GM12878 (cell line): ENCODE measurements at regions not wholly inside any gene's neighbourhood (a gene's known extent, or its start where the extent isn't known, plus 50 kb on each side); places are given as distances from the start of the nearest gene placed in this dataset.

ENCODE experiments used
- ATAC-seq: fragments of 200-7000 bp; cut with Tn5 transposase; 3 replicates; pipeline ENCODE4 v1.9.1; 2020; ENCODE audit warnings: mild to moderate bottlenecking, moderate library complexity
- BruUV-seq: library from RNA; stranded (reverse); fragments of 400-500 nt; replicated peaks from 2 replicates; lab custom pipeline; 2021; lab: Mats Ljungman, UMichigan
- CTCF ChIA-PET: fragments of 300-600 bp; sonication (Branson Sonifier 250); formaldehyde crosslinking; extraction: SDS; loops from one replicate; lab custom pipeline; 2021; ENCODE audit warnings: inconsistent platforms; lab: Yijun Ruan, JAX
- POLR2A ChIA-PET: fragments of 350-600 bp; formaldehyde crosslinking; extraction: SDS; loops from one replicate; lab custom pipeline; 2021; ENCODE audit warnings: inconsistent platforms; lab: Charles Lee
- RAD21 ChIA-PET: fragments of 300-600 bp; sonication (Branson Sonifier 250); formaldehyde crosslinking; loops from one replicate; lab custom pipeline; 2023; ENCODE audit warnings: antibody characterized with exemption; ENCODE audit not compliant: unreplicated experiment; lab: Charles Lee
- SMC1A ChIA-PET: fragments of 300-600 bp; sonication (Branson Sonifier 250); formaldehyde crosslinking; loops from one replicate; lab custom pipeline; 2023; ENCODE audit not compliant: unreplicated experiment, uncharacterized antibody; lab: Charles Lee
- DNase-seq: peaks from one replicate; pipeline ENCODE4 v3.0.0-alpha.2; 2011; ENCODE audit warnings: low read depth, low spot score
- FAIRE-seq: peaks from 3 replicates; lab custom pipeline; 2011; peaks lifted over from hg19 to GRCh38; lab: Jason Lieb, UNC
- H2AFZ ChIP-seq: 2 replicates; pipeline ENCODE4 v1.6.0; 2011; ENCODE audit warnings: low read depth, low read length, control low read depth; ENCODE audit not compliant: control insufficient read depth
- H3K27ac ChIP-seq: 2 replicates; pipeline ENCODE4 v1.5.1; 2011; ENCODE audit warnings: control low read depth; ENCODE audit not compliant: control insufficient read depth, insufficient read depth
- H3K27me3 ChIP-seq, 2 experiments: replicated peaks in 1 of 2; 2 replicates each; pipeline versions ENCODE4 v1.6.0 to v1.6.1; 2011; ENCODE audit warnings: low read length in 1 of 2; ENCODE audit not compliant: control insufficient read depth in 2 of 2, insufficient read depth in 2 of 2
- H3K36me3 ChIP-seq, 2 experiments: 2 replicates each; pipeline ENCODE4 v1.5.1; 2011; ENCODE audit warnings: low read length in 1 of 2; ENCODE audit not compliant: control insufficient read depth in 2 of 2, insufficient read depth in 2 of 2
- H3K4me1 ChIP-seq: 2 replicates; pipeline ENCODE4 v1.6.1; 2011; ENCODE audit warnings: mild to moderate bottlenecking, low read length, moderate library complexity, mixed read lengths; ENCODE audit not compliant: control insufficient read depth, insufficient read depth
- H3K4me2 ChIP-seq: 2 replicates; pipeline ENCODE4 v1.6.0; 2011; ENCODE audit warnings: control low read depth; ENCODE audit not compliant: control insufficient read depth, insufficient read depth
- H3K4me3 ChIP-seq: fragments of 200-600 bp; sonication (generic); 2 replicates; pipeline ENCODE4 v1.5.1; 2016
- H3K79me2 ChIP-seq: 2 replicates; pipeline ENCODE4 v1.6.0; 2011; ENCODE audit warnings: low read length; ENCODE audit not compliant: control insufficient read depth, insufficient read depth
- H3K9ac ChIP-seq: 2 replicates; pipeline ENCODE4 v1.8.0; 2011; ENCODE audit warnings: low read length, control low read depth, mixed read lengths; ENCODE audit not compliant: control insufficient read depth, insufficient read depth
- H3K9me3 ChIP-seq: replicated peaks from 3 replicates; pipeline ENCODE4 v1.5.1; 2011; ENCODE audit warnings: mild to moderate bottlenecking, low read length; ENCODE audit not compliant: control insufficient read depth, insufficient read depth
- H4K20me1 ChIP-seq: 2 replicates; pipeline ENCODE4 v1.6.0; 2011; ENCODE audit not compliant: control insufficient read depth, insufficient read depth
- CBFB ChIP-seq: IDR thresholded peaks from 2 replicates; pipeline ENCODE4 v1.6.1; 2016; ENCODE audit warnings: antibody characterized with exemption, low read depth
- CEBPB ChIP-seq, 2 experiments: fragments of 150-350 bp in 1 of 2; IDR thresholded peaks; 2 replicates each; pipeline ENCODE4 v1.6.1; 2012 to 2014; ENCODE audit warnings: low read depth in 2 of 2, low read length in 2 of 2, borderline replicate concordance in 1 of 2, inconsistent platforms in 1 of 2
- E2F8 ChIP-seq: fragments of 450-650 bp; IDR thresholded peaks from 2 replicates; pipeline ENCODE4 v1.6.1; 2018; ENCODE audit warnings: mild to moderate bottlenecking, low read depth, moderate library complexity; ENCODE audit not compliant: partially characterized antibody
- FOS ChIP-seq: IDR thresholded peaks from 3 replicates; pipeline ENCODE4 v1.6.1; 2011; ENCODE audit warnings: borderline replicate concordance; ENCODE audit not compliant: insufficient read length; ENCODE audit errors: extremely low read depth
- KLF5 ChIP-seq: fragments of 450-650 bp; IDR thresholded peaks from 2 replicates; pipeline ENCODE4 v1.6.1; 2014; ENCODE audit warnings: mild to moderate bottlenecking; ENCODE audit not compliant: partially characterized antibody
- MAX ChIP-seq: IDR thresholded peaks from 2 replicates; pipeline ENCODE4 v1.6.1; 2012; ENCODE audit warnings: low read depth, low read length, improper control_type of control experiment
- PRDM15 ChIP-seq: fragments of 450-650 bp; formaldehyde crosslinking; IDR thresholded peaks from 2 replicates; pipeline ENCODE4 v1.4.0; 2020; ENCODE audit warnings: mild to moderate bottlenecking, moderate library complexity
- SMAD1 ChIP-seq: fragments of 450-650 bp; IDR thresholded peaks from 2 replicates; pipeline ENCODE4 v1.6.1; 2018; ENCODE audit warnings: mild to moderate bottlenecking, low read depth; ENCODE audit not compliant: partially characterized antibody
- SPI1 ChIP-seq: IDR thresholded peaks from 2 replicates; pipeline ENCODE4 v1.6.1; 2011; ENCODE audit warnings: low read depth, mild to moderate bottlenecking, low read length, moderate library complexity, borderline replicate concordance; ENCODE audit not compliant: insufficient read depth
- SUPT20H ChIP-seq: IDR thresholded peaks from 2 replicates; pipeline ENCODE4 v1.6.1; 2011; ENCODE audit warnings: low read depth, mild to moderate bottlenecking, low read length, moderate library complexity, borderline replicate concordance; ENCODE audit not compliant: control insufficient read depth
- TCF3 ChIP-seq: IDR thresholded peaks from 2 replicates; pipeline ENCODE4 v1.6.1; 2012; ENCODE audit warnings: low read depth, mild to moderate bottlenecking, low read length, borderline replicate concordance; ENCODE audit not compliant: insufficient read depth
- WRNIP1 ChIP-seq: IDR thresholded peaks from 2 replicates; pipeline ENCODE4 v1.6.1; 2011; ENCODE audit warnings: low read depth, low read length, improper control_type of control experiment, borderline replicate concordance
- in situ Hi-C: fragments of 300-500 bp; cut with MboI; formaldehyde crosslinking; loops from 9 replicates; pipeline ENCODE4 v1.14.3; 2018; ENCODE audit warnings: mixed read lengths
- intact Hi-C: fragments of 100-400 bp; cut with micrococcal nuclease; formaldehyde crosslinking; loops from one replicate; pipeline ENCODE4 v1.14.2; 2022; ENCODE audit not compliant: unreplicated experiment

- no peak overlapping the region for H3K27ac ChIP-seq
- H4K20me1 ChIP-seq: no peaks in the 10 kb centered on the region
- H3K27me3 ChIP-seq: no peaks in the 10 kb centered on the region
- FAIRE-seq (no peak), ATAC-seq (no peak), DNase-seq (no peak)
- H3K9ac ChIP-seq: no peak overlapping the region
- no peak overlapping the region for H3K4me2 ChIP-seq
- no peak for TF ChIP-seq PRDM15
- no peak for TF ChIP-seq SMAD1
- no peak for TF ChIP-seq KLF5
- no peak for TF ChIP-seq E2F8
- no peak for TF ChIP-seq FOS
- no peak for TF ChIP-seq SUPT20H
- no peak for TF ChIP-seq TCF3
- TF ChIP-seq WRNIP1: no peak
- TF ChIP-seq CEBPB (IDR thresholded peaks at IDR 0.05; ENCODE audit: borderline replicate concordance in 1 of 2, low read depth in 2 of 2, low read length in 2 of 2): no peak
- TF ChIP-seq MAX: no peak
- TF ChIP-seq SPI1: no peak
- no peak for TF ChIP-seq CBFB
- CTCF ChIA-PET: no interaction called here
- H3K36me3 ChIP-seq: no peaks in the 10 kb centered on the region
- no TSS peak for BruUV-seq
- H2AFZ ChIP-seq: no peak overlapping the region
- RAD21 ChIA-PET: no interaction called here
- H3K9me3 ChIP-seq: no peaks in the 10 kb centered on the region
- H3K79me2 ChIP-seq: no peaks in the 10 kb centered on the region
- no peaks in the 10 kb centered on the region for H3K4me1 ChIP-seq
- in situ Hi-C loops (no loop called here), intact Hi-C loops (no loop called here)
- no peak overlapping the region for H3K4me3 ChIP-seq
- SMC1A ChIA-PET: no interaction called here
- POLR2A ChIA-PET: no interaction called here
These were observed 616.1 kb downstream of the SLC4A3 start for GRCh38 chr2:220243571-220243970.
